H1 (cell line): ENCODE measurements at regions not wholly inside any gene's neighbourhood (a gene's known extent, or its start where the extent isn't known, plus 50 kb on each side); places are given as distances from the start of the nearest gene placed in this dataset.

Source experiments
- CTCF ChIA-PET: fragments of 300-600 bp; sonication (Branson Sonifier 250); formaldehyde crosslinking; loops from one replicate; lab custom pipeline; 2021; ENCODE audit not compliant: partially characterized antibody; lab: Charles Lee
- POLR2A ChIA-PET: fragments of 300-600 bp; sonication (Branson Sonifier 250); formaldehyde crosslinking; loops from one replicate; lab custom pipeline; 2021; ENCODE audit warnings: inconsistent platforms; ENCODE audit not compliant: partially characterized antibody; lab: Charles Lee
- DNase-seq, 2 experiments: peaks; one replicate each; pipeline versions ENCODE4 v3.0.0 to v3.0.0-alpha.2; 2010 to 2022; ENCODE audit warnings: low spot score in 2 of 2, low read depth in 1 of 2, mixed read lengths in 1 of 2
- FAIRE-seq: peaks from 2 replicates; lab custom pipeline; 2011; peaks lifted over from hg19 to GRCh38; lab: Jason Lieb, UNC
- H2AFZ ChIP-seq: 2 replicates; pipeline ENCODE4 v1.8.1; 2012; ENCODE audit warnings: low read length, inconsistent platforms
- H2AK5ac ChIP-seq: 2 replicates; pipeline ENCODE4 v1.6.1; 2013; ENCODE audit warnings: low read depth, low read length
- H2BK120ac ChIP-seq: replicated peaks from 2 replicates; pipeline ENCODE3; 2013; ENCODE audit warnings: low read depth, low read length, inconsistent platforms
- H2BK12ac ChIP-seq: 2 replicates; pipeline ENCODE4 v1.6.1; 2013; ENCODE audit warnings: low read depth, low read length
- H2BK15ac ChIP-seq: 2 replicates; pipeline ENCODE4 v1.6.1; 2013; ENCODE audit warnings: low read length
- H2BK20ac ChIP-seq: 2 replicates; pipeline ENCODE4 v1.6.1; 2013; ENCODE audit warnings: low read length
- H2BK5ac ChIP-seq: 2 replicates; pipeline ENCODE4 v1.6.1; 2013; ENCODE audit warnings: low read depth, low read length
- H3K14ac ChIP-seq: 2 replicates; pipeline ENCODE4 v1.6.1; 2013; ENCODE audit warnings: inconsistent platforms; ENCODE audit not compliant: insufficient read length
- H3K18ac ChIP-seq: 2 replicates; pipeline ENCODE4 v1.6.1; 2013; ENCODE audit warnings: low read length; ENCODE audit errors: extremely low read depth
- H3K23ac ChIP-seq: 2 replicates; pipeline ENCODE4 v1.6.1; 2013; ENCODE audit warnings: inconsistent platforms; ENCODE audit not compliant: insufficient read length
- H3K23me2 ChIP-seq: 2 replicates; pipeline ENCODE4 v1.6.1; 2013; ENCODE audit warnings: low read depth, low read length
- H3K27ac ChIP-seq: 2 replicates; pipeline ENCODE4 v1.6.1; 2011; ENCODE audit warnings: low read depth, low read length, inconsistent platforms
- H3K27me3 ChIP-seq, 4 experiments: replicated peaks in 1 of 4; 1 replicate in 1 of 4; 2 replicates in 3 of 4; pipeline versions ENCODE4 v1.6.1 to v1.8.1; 2011 to 2013; ENCODE audit warnings: low read length in 3 of 4, mild to moderate bottlenecking in 3 of 4, inconsistent platforms in 2 of 4, mixed read lengths in 2 of 4, moderate library complexity in 1 of 4; ENCODE audit not compliant: control insufficient read depth in 3 of 4, insufficient read depth in 3 of 4; ENCODE audit errors: extremely low read depth in 1 of 4
- H3K36me3 ChIP-seq, 4 experiments: 2 replicates each; pipeline versions ENCODE4 v1.6.1 to v1.8.1; 2011 to 2013; ENCODE audit warnings: mild to moderate bottlenecking in 4 of 4, low read length in 3 of 4, moderate library complexity in 2 of 4, control low read depth in 1 of 4, inconsistent platforms in 1 of 4; ENCODE audit not compliant: insufficient read depth in 4 of 4, control insufficient read depth in 2 of 4
- H3K4ac ChIP-seq: replicated peaks from 2 replicates; pipeline ENCODE3; 2013; ENCODE audit warnings: low read length, low read depth, mixed read lengths, inconsistent platforms; ENCODE audit not compliant: insufficient read length
- H3K4me1 ChIP-seq, 4 experiments: replicated peaks in 1 of 4; 1 replicate in 1 of 4; 2 replicates in 3 of 4; pipeline versions ENCODE4 v1.6.1 to v1.8.1; 2011 to 2013; ENCODE audit warnings: low read length in 3 of 4, inconsistent platforms in 2 of 4, mixed read lengths in 1 of 4; ENCODE audit not compliant: insufficient read depth in 4 of 4, control insufficient read depth in 3 of 4
- H3K4me2 ChIP-seq, 2 experiments: 2 replicates each; pipeline versions ENCODE4 v1.6.1 to v1.8.1; 2011 to 2013; ENCODE audit warnings: low read depth in 2 of 2, low read length in 2 of 2, control low read depth in 1 of 2, inconsistent platforms in 1 of 2, mild to moderate bottlenecking in 1 of 2; ENCODE audit not compliant: insufficient read depth in 1 of 2
- H3K4me3 ChIP-seq, 4 experiments: fragments of 200-600, 300-600 bp in 1 of 4; sonication (generic), shearing (Covaris generic), sonication (Bioruptor Twin) in 1 of 4; 2 replicates each; pipeline versions ENCODE4 v1.5.1 to v1.8.1; 2011 to 2016; ENCODE audit warnings: low read length in 4 of 4, low read depth in 3 of 4, control low read depth in 2 of 4, inconsistent platforms in 2 of 4, mild to moderate bottlenecking in 2 of 4, mixed read lengths in 1 of 4, moderate library complexity in 1 of 4; ENCODE audit not compliant: insufficient read depth in 2 of 4; ENCODE audit errors: extremely low read depth in 1 of 4
- H3K56ac ChIP-seq: replicated peaks from 2 replicates; pipeline ENCODE3; 2013; ENCODE audit warnings: low read depth, mild to moderate bottlenecking, mixed read lengths, low read length, inconsistent platforms; ENCODE audit not compliant: insufficient read length
- H3K79me1 ChIP-seq: 2 replicates; pipeline ENCODE4 v1.6.1; 2013; ENCODE audit warnings: low read depth, low read length, control low read depth
- H3K79me2 ChIP-seq, 2 experiments: 2 replicates each; pipeline versions ENCODE4 v1.6.1 to v1.8.1; 2012 to 2013; ENCODE audit warnings: low read length in 2 of 2, mild to moderate bottlenecking in 2 of 2, inconsistent platforms in 1 of 2; ENCODE audit not compliant: insufficient read depth in 2 of 2, control insufficient read depth in 1 of 2
- H3K9ac ChIP-seq, 4 experiments: replicated peaks in 1 of 4; 1 replicate in 1 of 4; 2 replicates in 3 of 4; pipeline versions ENCODE4 v1.6.1 to v1.8.1; 2011 to 2013; ENCODE audit warnings: low read depth in 3 of 4, low read length in 3 of 4, control low read depth in 2 of 4, mild to moderate bottlenecking in 2 of 4, moderate library complexity in 2 of 4, inconsistent platforms in 1 of 4; ENCODE audit errors: extremely low read depth in 1 of 4
- H3K9me3 ChIP-seq, 2 experiments: 2 replicates each; pipeline versions ENCODE4 v1.6.1 to v1.8.1; 2012 to 2013; ENCODE audit warnings: mild to moderate bottlenecking in 2 of 2, moderate library complexity in 2 of 2, control low read depth in 1 of 2, inconsistent platforms in 1 of 2, low read depth in 1 of 2, low read length in 1 of 2, mixed read lengths in 1 of 2; ENCODE audit not compliant: insufficient read depth in 2 of 2
- H4K20me1 ChIP-seq, 2 experiments: replicated peaks in 1 of 2; 2 replicates each; pipeline versions ENCODE3 to v1.8.1; 2011 to 2013; ENCODE audit warnings: inconsistent platforms in 2 of 2, low read length in 2 of 2, mild to moderate bottlenecking in 1 of 2; ENCODE audit not compliant: insufficient read depth in 2 of 2, control insufficient read depth in 1 of 2
- H4K5ac ChIP-seq: 2 replicates; pipeline ENCODE4 v1.6.1; 2013; ENCODE audit warnings: low read length, low read depth, mixed read lengths, inconsistent platforms; ENCODE audit not compliant: insufficient read length
- H4K8ac ChIP-seq: 2 replicates; pipeline ENCODE4 v1.8.0; 2013; ENCODE audit warnings: mild to moderate bottlenecking, moderate library complexity, low read length, inconsistent platforms; ENCODE audit not compliant: insufficient read depth; ENCODE audit errors: extremely low read depth
- H4K91ac ChIP-seq: replicated peaks from 2 replicates; pipeline ENCODE3; 2013; ENCODE audit warnings: low read length, mixed read lengths, inconsistent platforms; ENCODE audit not compliant: insufficient read length
- KDM1A ChIP-seq: fragments of 200-600, 300-600 bp; sonication (generic); IDR thresholded peaks from 2 replicates; pipeline ENCODE4 v1.7.1; 2016; ENCODE audit warnings: mild to moderate bottlenecking, low read length, borderline replicate concordance
- POLR2A ChIP-seq, 2 experiments: IDR thresholded peaks; 1 replicate in 1 of 2; 2 replicates in 1 of 2; pipeline ENCODE4 v1.6.1; 2011; ENCODE audit warnings: low read depth in 2 of 2, low read length in 2 of 2, mild to moderate bottlenecking in 2 of 2; ENCODE audit errors: control extremely low read depth in 1 of 2
- YY1 ChIP-seq: IDR thresholded peaks from 2 replicates; pipeline ENCODE4 v1.6.1; 2011; ENCODE audit warnings: low read depth, mild to moderate bottlenecking, low read length
- WGBS, 2 experiments: shearing (Covaris generic) in 1 of 2; methylation state at CpG; one replicate each; pipeline versions ENCODE4 v1.1.6 to v1.1.7; 2013 to 2015; ENCODE audit warnings: low lambda C conversion rate in 2 of 2, mixed read lengths in 2 of 2, inconsistent platforms in 1 of 2, low coverage in 1 of 2, missing lambda C conversion rate in 1 of 2; ENCODE audit not compliant: insufficient replicate concordance in 2 of 2, insufficient coverage in 1 of 2, insufficient read length in 1 of 2; ENCODE audit errors: extremely low coverage in 1 of 2, missing lambda C conversion rate in 1 of 2; 5-methylcytosine and 5-hydroxymethylcytosine counted together

- H4K8ac ChIP-seq = no peak overlapping the region
- H2AFZ ChIP-seq = no peak overlapping the region
- no peak overlapping the region for H2AK5ac ChIP-seq
- FAIRE-seq = no peak
- ChIA-PET POLR2A (no interaction called here), CTCF (interaction anchor here (1.3 kb wide), 1 partner anchor 271 kb away, joined by 3 read pairs; no protein-coding TSS in a partner anchor)
- no peak overlapping the region for H2BK12ac ChIP-seq
- H2BK5ac ChIP-seq = no peak overlapping the region
- no peak overlapping the region for H3K4me2 ChIP-seq
- H3K18ac ChIP-seq = no peak overlapping the region
- no peak overlapping the region for H2BK20ac ChIP-seq
- no peaks in the 10 kb centered on the region for H4K20me1 ChIP-seq
- no peak overlapping the region for H3K4me3 ChIP-seq
- no peaks in the 10 kb centered on the region for H3K79me1 ChIP-seq
- H2BK15ac ChIP-seq = no peak overlapping the region
- no peak overlapping the region for H3K9ac ChIP-seq
- H4K5ac ChIP-seq = no peak overlapping the region
- H3K36me3 ChIP-seq = no peaks in the 10 kb centered on the region
- WGBS, 2 experiments = 85% methylated on average over 13 of the region's 13 CpGs; no CpG with 5 or more reads in 1 of the 2 experiments
- no peaks in the 10 kb centered on the region for H3K79me2 ChIP-seq
- no peak overlapping the region for H2BK120ac ChIP-seq
- no peaks in the 10 kb centered on the region for H3K27me3 ChIP-seq
- no peaks in the 10 kb centered on the region for H3K23me2 ChIP-seq
- no peak overlapping the region for H3K14ac ChIP-seq
- no peak overlapping the region for H3K56ac ChIP-seq
- no peak for DNase-seq
- no peak overlapping the region for H3K27ac ChIP-seq
- H3K23ac ChIP-seq = no peak overlapping the region
- no peak overlapping the region for H3K4ac ChIP-seq
- no peaks in the 10 kb centered on the region for H3K9me3 ChIP-seq
- no peak overlapping the region for H4K91ac ChIP-seq
- peaks cover 0 to 1% (median 0%) of the 10 kb centered on the region in 4 experiments; a peak in 1 of 7 replicates for H3K4me1 ChIP-seq
- no peak for TF ChIP-seq YY1
- no peak for TF ChIP-seq POLR2A (IDR thresholded peaks at IDR 0.05; ENCODE audit: control extremely low read depth in 1 of 2, low read depth in 2 of 2, low read length in 2 of 2)
- no peak for TF ChIP-seq KDM1A
Measured at GRCh38 chr3:127102587-127102986, 90.3 kb upstream of the PRR23E start.
